Osteoblast (primary cell): ENCODE measurements at regions not wholly inside any gene's neighbourhood (a gene's known extent, or its start where the extent isn't known, plus 50 kb on each side); places are given as distances from the start of the nearest gene placed in this dataset.

Experiments used
- DNase-seq: peaks from one replicate; pipeline ENCODE4 v3.0.0; 2011; ENCODE audit warnings: low spot score, mixed read lengths; ENCODE audit not compliant: insufficient read length; ENCODE audit errors: missing footprints
- H2AFZ ChIP-seq: 2 replicates; pipeline ENCODE4 v1.6.0; 2011; ENCODE audit warnings: mild to moderate bottlenecking, low read length
- H3K27ac ChIP-seq: 2 replicates; pipeline ENCODE4 v1.5.1; 2011; ENCODE audit warnings: mild to moderate bottlenecking, low read depth, low read length, moderate library complexity
- H3K27me3 ChIP-seq: 2 replicates; pipeline ENCODE4 v1.6.0; 2012; ENCODE audit warnings: mild to moderate bottlenecking, control low read depth, inconsistent platforms, low read length, moderate library complexity; ENCODE audit not compliant: insufficient read depth
- H3K36me3 ChIP-seq: 2 replicates; pipeline ENCODE4 v1.5.1; 2011; ENCODE audit warnings: mild to moderate bottlenecking, low read length, control low read depth, moderate library complexity; ENCODE audit not compliant: insufficient read depth
- H3K4me1 ChIP-seq: 2 replicates; pipeline ENCODE4 v1.5.1; 2011; ENCODE audit warnings: mild to moderate bottlenecking, low read length, control low read depth, moderate library complexity; ENCODE audit not compliant: insufficient read depth
- H3K4me2 ChIP-seq: 2 replicates; pipeline ENCODE4 v1.6.0; 2011; ENCODE audit warnings: mild to moderate bottlenecking, low read length; ENCODE audit not compliant: insufficient read depth
- H3K4me3 ChIP-seq: fragments of 200-600 bp; sonication (generic); 3 replicates; pipeline ENCODE4 v1.5.1; 2012; ENCODE audit warnings: mild to moderate bottlenecking, low read length, inconsistent platforms; ENCODE audit not compliant: insufficient read depth
- H3K79me2 ChIP-seq: 2 replicates; pipeline ENCODE4 v1.6.0; 2012; ENCODE audit warnings: mild to moderate bottlenecking, low read length, control low read depth, inconsistent platforms; ENCODE audit not compliant: insufficient read depth
- H3K9me3 ChIP-seq: 2 replicates; pipeline ENCODE4 v1.5.1; 2011; ENCODE audit warnings: low read depth, low read length, control low read depth
- H4K20me1 ChIP-seq: 2 replicates; pipeline ENCODE4 v1.6.0; 2012; ENCODE audit warnings: mild to moderate bottlenecking, low read length, control low read depth; ENCODE audit not compliant: insufficient read depth
- CTCF ChIP-seq: IDR thresholded peaks from 2 replicates; pipeline ENCODE4 v1.5.1; 2011; ENCODE audit warnings: mild to moderate bottlenecking, low read depth, low read length, moderate library complexity; ENCODE audit errors: extremely low read depth

GRCh38 chr9:78598120-78598519 is 301.2 kb downstream of the PSAT1 start:
- TF ChIP-seq CTCF = no peak
- H3K4me3 ChIP-seq = no peak overlapping the region
- no peak overlapping the region for H3K4me2 ChIP-seq
- no peaks in the 10 kb centered on the region for H4K20me1 ChIP-seq
- DNase-seq = no peak
- no peak overlapping the region for H2AFZ ChIP-seq
- H3K36me3 ChIP-seq = no peaks in the 10 kb centered on the region
- no peaks in the 10 kb centered on the region for H3K79me2 ChIP-seq
- H3K9me3 ChIP-seq = no peaks in the 10 kb centered on the region
- no peaks in the 10 kb centered on the region for H3K27me3 ChIP-seq
- H3K4me1 ChIP-seq = peaks cover 23% of the 10 kb centered on the region
- H3K27ac ChIP-seq = no peak overlapping the region

GRCh38 chr9:78599926-78600325 is 303.0 kb downstream of the PSAT1 start:
- TF ChIP-seq CTCF = no peak
- DNase-seq = no peak
- Histone ChIP-seq H3K4me2 (no peak overlapping the region), H4K20me1 (no peaks in the 10 kb centered on the region), H3K9me3 (no peaks in the 10 kb centered on the region), H3K79me2 (no peaks in the 10 kb centered on the region), H3K36me3 (no peaks in the 10 kb centered on the region), H3K27me3 (no peaks in the 10 kb centered on the region), H3K27ac (no peak overlapping the region), H3K4me1 (peaks cover 14% of the 10 kb centered on the region), H2AFZ (peak overlapping the region; percentile 13), H3K4me3 (no peak overlapping the region)

GRCh38 chr9:78601957-78602565 is 305.1 kb downstream of the PSAT1 start:
- Histone ChIP-seq H3K36me3 (no peaks in the 10 kb centered on the region), H2AFZ (no peak overlapping the region), H3K9me3 (no peaks in the 10 kb centered on the region), H3K79me2 (no peaks in the 10 kb centered on the region), H3K27ac (no peak overlapping the region), H3K4me3 (peak overlapping the region; percentile 14), H3K4me1 (no peaks in the 10 kb centered on the region), H4K20me1 (no peaks in the 10 kb centered on the region), H3K4me2 (peak overlapping the region; percentile 65), H3K27me3 (no peaks in the 10 kb centered on the region)
- no peak for DNase-seq
- peak; percentile 88 for TF ChIP-seq CTCF

- Histone ChIP-seq H4K20me1 (no peaks in the 10 kb centered on the region), H3K27ac (no peak overlapping the region), H3K4me3 (no peak overlapping the region), H3K4me2 (no peak overlapping the region), H2AFZ (peak overlapping the region; percentile 53), H3K36me3 (no peaks in the 10 kb centered on the region), H3K4me1 (no peaks in the 10 kb centered on the region), H3K27me3 (no peaks in the 10 kb centered on the region), H3K9me3 (no peaks in the 10 kb centered on the region), H3K79me2 (no peaks in the 10 kb centered on the region)
- no peak for TF ChIP-seq CTCF
- DNase-seq = no peak
These were observed 308.4 kb downstream of the PSAT1 start for GRCh38 chr9:78605041-78606000.
